Esophagus (tissue), 2 donors: ENCODE measurements at regions not wholly inside any gene's neighbourhood (a gene's known extent, or its start where the extent isn't known, plus 50 kb on each side); places are given as distances from the start of the nearest gene placed in this dataset.

Experiments
- H3K27ac ChIP-seq, 2 donors: one replicate each; pipeline ENCODE4 v1.5.1; 2013; ENCODE audit warnings: low read depth in 2 of 2, mild to moderate bottlenecking in 2 of 2, inconsistent platforms in 1 of 2, low read length in 1 of 2, moderate library complexity in 1 of 2
- H3K27me3 ChIP-seq, 2 donors: one replicate each; pipeline ENCODE4 v1.6.1; 2013; ENCODE audit warnings: low read length in 2 of 2, control low read depth in 1 of 2, mild to moderate bottlenecking in 1 of 2; ENCODE audit not compliant: insufficient read depth in 2 of 2, control insufficient read depth in 1 of 2
- H3K36me3 ChIP-seq, 2 donors: one replicate each; pipeline ENCODE4 v1.6.1; 2013; ENCODE audit warnings: low read length in 1 of 2; ENCODE audit not compliant: control insufficient read depth in 2 of 2, insufficient read depth in 2 of 2
- H3K4me1 ChIP-seq, 2 donors: one replicate each; pipeline ENCODE4 v1.6.1; 2013; ENCODE audit warnings: low read length in 1 of 2; ENCODE audit not compliant: control insufficient read depth in 2 of 2, insufficient read depth in 2 of 2
- H3K4me3 ChIP-seq, 2 donors: one replicate each; pipeline ENCODE4 v1.5.1; 2013; ENCODE audit warnings: low read length in 2 of 2, mild to moderate bottlenecking in 2 of 2, low read depth in 1 of 2, moderate library complexity in 1 of 2
- H3K9me3 ChIP-seq, 2 donors: one replicate each; pipeline ENCODE4 v1.6.1; 2013; ENCODE audit warnings: mild to moderate bottlenecking in 2 of 2, low read depth in 1 of 2, low read length in 1 of 2, moderate library complexity in 1 of 2; ENCODE audit not compliant: control insufficient read depth in 2 of 2, insufficient read depth in 1 of 2
- WGBS, 2 donors: extraction: QIAGEN DNeasy Blood & Tissue Kit; methylation state at CpG; one replicate each; pipeline ENCODE4 v1.1.7; 2013; 5-methylcytosine and 5-hydroxymethylcytosine counted together
- donor health status: healthy with polysubstance abuse.
- donor health status: Bipolar disorder and iron deficiency.

- no peaks in the 10 kb centered on the region for H3K27me3 ChIP-seq
- H3K4me3 ChIP-seq = no peak overlapping the region
- 86% methylated on average over 3 of the region's 3 CpGs for WGBS, 2 donors
- peaks cover 0 to 4% of the 10 kb centered on the region in 2 donors for H3K4me1 ChIP-seq
- H3K27ac ChIP-seq = no peak overlapping the region
- H3K9me3 ChIP-seq = no peaks in the 10 kb centered on the region
- H3K36me3 ChIP-seq = no peaks in the 10 kb centered on the region
These were observed 120.6 kb downstream of the NAV1 start for GRCh38 chr1:201659572-201659971.

GRCh38 chr1:201660931-201661822 is 122.2 kb downstream of the NAV1 start:
- H3K36me3 ChIP-seq = no peaks in the 10 kb centered on the region
- H3K27ac ChIP-seq = no peak overlapping the region
- WGBS, 2 donors = 77 to 78% methylated on average over 7 of the region's 7 CpGs
- peaks cover 0 to 4% of the 10 kb centered on the region in 2 donors for H3K4me1 ChIP-seq
- no peaks in the 10 kb centered on the region for H3K9me3 ChIP-seq
- no peaks in the 10 kb centered on the region for H3K27me3 ChIP-seq
- H3K4me3 ChIP-seq = no peak overlapping the region

- WGBS, 2 donors = 79% methylated on average over 8 of the region's 8 CpGs
- H3K36me3 ChIP-seq = no peaks in the 10 kb centered on the region
These were observed 123.0 kb downstream of the NAV1 start for GRCh38 chr1:201661823-201662359.

GRCh38 chr1:201662646-201663045 is 123.7 kb downstream of the NAV1 start:
- H3K27ac ChIP-seq = no peak overlapping the region
- H3K9me3 ChIP-seq = no peaks in the 10 kb centered on the region
- 89 to 90% methylated on average over 2 of the region's 2 CpGs for WGBS, 2 donors
- peaks cover 0 to 2% of the 10 kb centered on the region in 2 donors for H3K4me1 ChIP-seq
- H3K27me3 ChIP-seq = no peaks in the 10 kb centered on the region
- no peak overlapping the region for H3K4me3 ChIP-seq
- H3K36me3 ChIP-seq = no peaks in the 10 kb centered on the region

More at GRCh38 chr1:201661823-201662359, 123.0 kb downstream of the NAV1 start:
- Histone ChIP-seq H3K4me1 (peaks cover 0 to 2% of the 10 kb centered on the region in 2 donors), H3K9me3 (no peaks in the 10 kb centered on the region), H3K4me3 (no peak overlapping the region), H3K27ac (no peak overlapping the region), H3K27me3 (no peaks in the 10 kb centered on the region)

- Histone ChIP-seq H3K4me3 (no peak overlapping the region), H3K27ac (no peak overlapping the region), H3K4me1 (peaks cover 0 to 2% of the 10 kb centered on the region in 2 donors), H3K9me3 (no peaks in the 10 kb centered on the region), H3K27me3 (no peaks in the 10 kb centered on the region), H3K36me3 (no peaks in the 10 kb centered on the region)
- 91 to 92% methylated on average over 5 of the region's 5 CpGs for WGBS, 2 donors
These were observed 124.7 kb downstream of the NAV1 start for GRCh38 chr1:201663491-201664113.

GRCh38 chr1:201665036-201665435 is 126.1 kb downstream of the NAV1 start:
- no peak overlapping the region for H3K4me3 ChIP-seq
- no peak overlapping the region for H3K27ac ChIP-seq
- H3K4me1 ChIP-seq = peaks cover 0 to 2% of the 10 kb centered on the region in 2 donors
- 78 to 89% methylated on average over 8 of the region's 8 CpGs for WGBS, 2 donors
- no peaks in the 10 kb centered on the region for H3K36me3 ChIP-seq
- no peaks in the 10 kb centered on the region for H3K9me3 ChIP-seq
- H3K27me3 ChIP-seq = no peaks in the 10 kb centered on the region

- H3K27ac ChIP-seq = no peak overlapping the region
- no peak overlapping the region for H3K4me3 ChIP-seq
- WGBS, 2 donors = 86 to 94% methylated on average over 5 of the region's 5 CpGs
- H3K36me3 ChIP-seq = no peaks in the 10 kb centered on the region
- H3K4me1 ChIP-seq = peaks cover 0 to under 1% of the 10 kb centered on the region in 2 donors
- H3K9me3 ChIP-seq = no peaks in the 10 kb centered on the region
- H3K27me3 ChIP-seq = no peaks in the 10 kb centered on the region
These were observed 127.2 kb downstream of the NAV1 start for GRCh38 chr1:201666102-201666501.

GRCh38 chr1:201666645-201667044 is 127.7 kb downstream of the NAV1 start:
- H3K27ac ChIP-seq = no peak overlapping the region
- no peaks in the 10 kb centered on the region for H3K36me3 ChIP-seq
- no peaks in the 10 kb centered on the region for H3K9me3 ChIP-seq
- no peak overlapping the region for H3K4me3 ChIP-seq
- no peaks in the 10 kb centered on the region for H3K4me1 ChIP-seq
- H3K27me3 ChIP-seq = no peaks in the 10 kb centered on the region
- WGBS, 2 donors = 92 to 94% methylated on average over 5 of the region's 5 CpGs

GRCh38 chr1:201667479-201667878 is 128.6 kb downstream of the NAV1 start:
- H3K27ac ChIP-seq = no peak overlapping the region
- no peaks in the 10 kb centered on the region for H3K9me3 ChIP-seq
- H3K27me3 ChIP-seq = no peaks in the 10 kb centered on the region
- WGBS, 2 donors = 84 to 90% methylated on average over 5 of the region's 5 CpGs
- no peaks in the 10 kb centered on the region for H3K36me3 ChIP-seq
- no peaks in the 10 kb centered on the region for H3K4me1 ChIP-seq
- no peak overlapping the region for H3K4me3 ChIP-seq
